GM12878 (cell line): ENCODE measurements at regions not wholly inside any gene's neighbourhood (a gene's known extent, or its start where the extent isn't known, plus 50 kb on each side); places are given as distances from the start of the nearest gene placed in this dataset.

Source experiments
- CBFB ChIP-seq: IDR thresholded peaks from 2 replicates; pipeline ENCODE4 v1.6.1; 2016; ENCODE audit warnings: antibody characterized with exemption, low read depth
- CBX3 ChIP-seq: fragments of 200-600 bp; sonication (generic); IDR thresholded peaks from 2 replicates; pipeline ENCODE4 v1.6.1; 2016; ENCODE audit warnings: low read depth, borderline replicate concordance
- CHD1 ChIP-seq: IDR thresholded peaks from 2 replicates; pipeline ENCODE4 v1.6.1; 2012; ENCODE audit warnings: low read depth, low read length, improper control_type of control experiment
- KAT2A ChIP-seq: conservative IDR thresholded peaks from 2 replicates; pipeline ENCODE4 v1.6.1; 2011; ENCODE audit warnings: low read depth, low read length; ENCODE audit not compliant: control insufficient read depth
- POLR2A ChIP-seq: IDR thresholded peaks from 2 replicates; pipeline ENCODE4 v1.6.1; 2011; ENCODE audit warnings: low read depth, mild to moderate bottlenecking, low read length
- SIN3A ChIP-seq: IDR thresholded peaks from 2 replicates; pipeline ENCODE4 v1.6.1; 2012; ENCODE audit warnings: low read depth, low read length, improper control_type of control experiment
- TCF3 ChIP-seq: IDR thresholded peaks from 2 replicates; pipeline ENCODE4 v1.6.1; 2012; ENCODE audit warnings: low read depth, mild to moderate bottlenecking, low read length, borderline replicate concordance; ENCODE audit not compliant: insufficient read depth
- ZNF217 ChIP-seq: fragments of 450-650 bp; IDR thresholded peaks from 2 replicates; pipeline ENCODE4 v1.6.1; 2017; ENCODE audit warnings: antibody characterized with exemption, mild to moderate bottlenecking

DNA sequence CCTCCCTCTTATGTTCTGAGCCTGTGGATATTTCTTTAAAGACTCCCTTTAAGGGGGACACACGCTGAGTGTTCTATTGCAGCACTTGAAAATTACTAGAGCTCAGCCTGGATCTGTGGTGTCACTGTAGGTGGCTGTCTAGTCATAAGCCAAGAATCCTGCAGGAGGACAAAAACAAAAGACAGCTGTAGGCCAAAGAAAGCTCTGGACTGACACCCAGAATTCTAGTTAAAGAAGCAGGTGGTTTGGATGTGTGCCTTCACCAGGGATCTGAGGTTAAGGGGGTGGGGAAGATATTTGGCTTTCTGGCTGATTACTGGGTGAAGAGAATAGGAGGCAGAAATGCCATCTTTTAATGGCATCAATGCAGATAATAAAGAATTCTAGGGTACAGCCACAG, 842.5 kb upstream of the NXPH2 start:
- TF ChIP-seq CBX3 (no peak), SIN3A (no peak), POLR2A (no peak), TCF3 (no peak), CHD1 (no peak), CBFB (no peak), ZNF217 (no peak), KAT2A (no peak)
